GM23338 (cell line): ENCODE measurements at regions not wholly inside any gene's neighbourhood (a gene's known extent, or its start where the extent isn't known, plus 50 kb on each side); places are given as distances from the start of the nearest gene placed in this dataset.

Experiments used
- ATAC-seq: fragments of 200-7000 bp; cut with Tn5 transposase; 3 replicates; pipeline ENCODE4 v1.9.1; 2020
- DNase-seq: peaks from one replicate; pipeline ENCODE4 v3.0.0-alpha.2; 2015; ENCODE audit warnings: low spot score
- H2AFZ ChIP-seq: fragments of 200-600 bp; sonication (generic); 2 replicates; pipeline ENCODE4 v1.8.0; 2016; ENCODE audit warnings: antibody characterized with exemption, mild to moderate bottlenecking, moderate library complexity
- H3F3A ChIP-seq: fragments of 200-600 bp; sonication (generic); replicated peaks from 2 replicates; pipeline ENCODE4 v1.8.0; 2017; ENCODE audit warnings: antibody characterized with exemption, mixed run types, low read depth
- H3K27ac ChIP-seq: fragments of 200-600 bp; sonication (generic); 2 replicates; pipeline ENCODE4 v1.6.1; 2016; ENCODE audit warnings: low read depth
- H3K27me3 ChIP-seq: fragments of 200-600 bp; sonication (generic); 2 replicates; pipeline ENCODE4 v1.8.0; 2016; ENCODE audit warnings: mild to moderate bottlenecking, mixed run types, moderate library complexity; ENCODE audit not compliant: insufficient read depth
- H3K36me3 ChIP-seq: fragments of 200-600 bp; sonication (generic); 2 replicates; pipeline ENCODE4 v1.8.0; 2016; ENCODE audit warnings: mild to moderate bottlenecking; ENCODE audit not compliant: insufficient read depth
- H3K4me1 ChIP-seq: fragments of 200-600 bp; sonication (generic); 2 replicates; pipeline ENCODE4 v1.8.0; 2016; ENCODE audit warnings: mild to moderate bottlenecking, moderate library complexity; ENCODE audit not compliant: insufficient read depth
- H3K4me2 ChIP-seq: fragments of 200-600 bp; sonication (generic); 2 replicates; pipeline ENCODE4 v1.7.1; 2017; ENCODE audit warnings: mixed run types
- H3K4me3 ChIP-seq: fragments of 200-600 bp; sonication (generic); 2 replicates; pipeline ENCODE4 v1.6.1; 2016; ENCODE audit warnings: mixed run types
- H3K79me2 ChIP-seq: fragments of 200-600 bp; sonication (generic); replicated peaks from 2 replicates; pipeline ENCODE4 v1.8.0; 2017; ENCODE audit warnings: mild to moderate bottlenecking; ENCODE audit not compliant: insufficient read depth
- H3K9me2 ChIP-seq: fragments of 200-600 bp; sonication (generic); 2 replicates; pipeline ENCODE4 v1.8.0; 2017; ENCODE audit not compliant: insufficient read depth
- H4K20me1 ChIP-seq: fragments of 200-600 bp; sonication (generic); replicated peaks from 2 replicates; pipeline ENCODE4 v1.8.0; 2017; ENCODE audit warnings: mild to moderate bottlenecking; ENCODE audit not compliant: insufficient read depth
- H3K27ac Mint-ChIP-seq: 2 replicates; pipeline ENCODE4 v1.8.0; 2020; ENCODE audit warnings: inconsistent platforms, mild to moderate bottlenecking, moderate library complexity, mixed read lengths
- H3K27me3 Mint-ChIP-seq: 3 replicates; pipeline ENCODE4 v1.8.0; 2022; ENCODE audit warnings: low read depth, mild to moderate bottlenecking, moderate library complexity, mixed read lengths, inconsistent platforms; ENCODE audit not compliant: insufficient read depth, poor library complexity
- H3K36me3 Mint-ChIP-seq: 3 replicates; pipeline ENCODE4 v1.8.0; 2021; ENCODE audit warnings: low read depth, mild to moderate bottlenecking, inconsistent platforms, moderate library complexity, mixed read lengths
- H3K4me1 Mint-ChIP-seq: 3 replicates; pipeline ENCODE4 v1.8.0; 2020; ENCODE audit warnings: mild to moderate bottlenecking, inconsistent platforms, mixed read lengths
- H3K4me3 Mint-ChIP-seq: 3 replicates; pipeline ENCODE4 v1.8.0; 2021; ENCODE audit warnings: moderate library complexity, mild to moderate bottlenecking, inconsistent platforms, mixed read lengths
- H3K9me3 Mint-ChIP-seq: 3 replicates; pipeline ENCODE4 v1.8.0; 2020; ENCODE audit warnings: moderate library complexity, mild to moderate bottlenecking, inconsistent platforms, mixed read lengths
- EZH2phosphoT487 ChIP-seq: fragments of 200-600 bp; sonication (generic); IDR thresholded peaks from one replicate; pipeline ENCODE4 v1.8.1; 2018; ENCODE audit warnings: antibody characterized with exemption; ENCODE audit not compliant: unreplicated experiment
- JUNB ChIP-seq: IDR thresholded peaks from one replicate; pipeline ENCODE4 v1.6.1; 2016; ENCODE audit warnings: antibody characterized with exemption; ENCODE audit not compliant: unreplicated experiment
- REST ChIP-seq: IDR thresholded peaks from one replicate; pipeline ENCODE4 v1.6.1; 2018; ENCODE audit warnings: antibody characterized with exemption; ENCODE audit not compliant: unreplicated experiment
- ZNF462 ChIP-seq: fragments of 250-450 bp; sonication (Bioruptor Pico); IDR thresholded peaks from 2 replicates; pipeline ENCODE4 v1.5.0; 2020; ENCODE audit warnings: mild to moderate bottlenecking, moderate library complexity

- Histone ChIP-seq H2AFZ (no peak overlapping the region), H3K36me3 (no peaks in the 10 kb centered on the region), H3K4me3 (no peak overlapping the region), H3K4me2 (no peak overlapping the region), H3K27ac (no peak overlapping the region), H3K27me3 (no peaks in the 10 kb centered on the region), H4K20me1 (no peaks in the 10 kb centered on the region), H3K79me2 (no peaks in the 10 kb centered on the region), H3F3A (no peaks in the 10 kb centered on the region), H3K9me2 (no peaks in the 10 kb centered on the region), H3K4me1 (peaks cover 6% of the 10 kb centered on the region; the same call in 1 of the 2 replicates)
- Mint-ChIP-seq H3K27ac (no peak overlapping the region), H3K27me3 (no peaks in the 10 kb centered on the region), H3K36me3 (no peaks in the 10 kb centered on the region), H3K4me1 (no peaks in the 10 kb centered on the region), H3K4me3 (no peak overlapping the region), H3K9me3 (no peaks in the 10 kb centered on the region)
- TF ChIP-seq JUNB: no peak
- no peak for TF ChIP-seq ZNF462
- no peak for TF ChIP-seq REST
- TF ChIP-seq EZH2phosphoT487: no peak
- DNase-seq (no peak), ATAC-seq (no peak)
Observed at GRCh38 chrX:13263560-13264251, 56.1 kb downstream of the ATXN3L start.
